HG03521 (cell line): ENCODE measurements at regions not wholly inside any gene's neighbourhood (a gene's known extent, or its start where the extent isn't known, plus 50 kb on each side); places are given as distances from the start of the nearest gene placed in this dataset.

Source experiments
- ATAC-seq: cut with Tn5 transposase; IDR thresholded peaks from one replicate; pipeline ENCODE4 v1.9.1; 2021; ENCODE audit warnings: mild to moderate bottlenecking, moderate library complexity; ENCODE audit not compliant: unreplicated experiment

DNA sequence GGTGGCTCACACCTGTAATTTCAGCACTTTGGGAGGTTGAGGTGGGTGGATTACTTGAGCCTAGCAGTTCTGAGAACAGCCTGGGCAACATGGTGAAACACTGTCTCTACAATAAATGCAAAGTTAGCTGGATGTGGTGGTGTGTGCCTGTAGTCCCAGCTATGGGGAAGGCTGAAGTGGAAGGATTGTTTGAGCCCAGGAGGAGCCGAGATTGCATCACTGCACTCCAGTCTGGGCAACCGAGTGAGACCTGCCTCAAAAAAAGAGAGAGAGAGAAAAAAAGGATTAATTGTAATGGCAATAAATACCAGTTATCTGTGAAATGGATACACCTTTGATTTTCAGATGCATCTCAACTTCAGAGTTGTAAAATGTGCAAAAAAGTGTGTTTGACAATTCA, 58.8 kb downstream of the SPRY1 start:
- no peak for ATAC-seq

DNA sequence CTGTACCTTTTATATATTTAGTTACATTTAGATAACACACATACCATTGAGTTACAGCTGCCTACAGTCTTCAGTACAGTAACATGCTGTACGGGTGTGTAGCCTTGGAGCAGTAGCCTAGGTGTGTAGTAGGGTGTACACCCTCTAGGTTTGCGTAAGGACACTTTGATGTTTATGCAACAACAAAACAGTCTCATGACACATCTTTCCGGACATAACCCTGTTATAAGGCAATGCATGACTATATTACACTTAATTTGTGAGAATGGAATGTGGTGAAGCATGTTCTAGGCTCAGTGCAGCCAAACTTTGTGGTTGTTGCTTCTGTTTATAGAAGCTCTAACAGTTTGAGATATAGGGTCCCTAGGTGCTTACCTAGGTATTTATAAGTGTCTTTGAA, 65.4 kb downstream of the SPRY1 start:
- no peak for ATAC-seq

DNA sequence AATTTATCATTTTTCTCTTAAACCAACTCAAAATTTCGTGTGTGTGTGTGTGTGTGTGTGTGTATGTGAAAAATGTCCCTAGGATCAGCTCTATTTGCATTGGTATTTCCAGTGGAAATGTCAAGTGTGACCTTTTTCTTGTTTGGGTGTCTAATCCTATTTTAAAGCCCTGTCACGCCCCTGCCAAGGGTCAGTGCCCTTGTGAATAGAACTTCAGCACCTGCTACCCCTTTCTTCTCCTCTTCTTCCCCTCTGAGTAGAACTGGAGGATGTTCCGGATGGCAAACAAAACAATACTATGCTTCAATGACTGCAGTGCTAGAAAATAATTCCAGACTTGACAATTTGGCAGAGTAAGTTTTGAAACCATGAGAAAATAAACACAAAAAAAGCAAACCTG, 67.3 kb downstream of the SPRY1 start:
- ATAC-seq: no peak

DNA sequence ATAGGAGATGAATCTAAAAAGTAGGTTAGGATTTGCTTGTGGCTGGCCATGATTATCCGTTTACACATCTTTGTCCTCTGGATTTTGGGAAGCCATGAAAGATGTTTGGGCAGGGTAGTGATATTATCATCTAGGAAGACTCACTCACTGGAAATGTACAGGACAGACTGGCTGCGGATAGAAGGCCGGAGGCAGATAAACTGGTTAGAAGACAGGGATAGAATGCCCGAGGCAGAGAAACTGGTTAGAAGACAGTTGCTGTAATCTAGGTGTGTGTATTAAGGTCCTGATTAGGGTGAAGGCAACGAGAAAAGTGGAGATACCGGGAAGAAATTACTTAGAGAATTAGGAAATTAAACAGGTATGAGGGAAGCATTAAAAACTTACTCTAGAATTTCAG, 68.8 kb downstream of the SPRY1 start:
- ATAC-seq: no peak

DNA sequence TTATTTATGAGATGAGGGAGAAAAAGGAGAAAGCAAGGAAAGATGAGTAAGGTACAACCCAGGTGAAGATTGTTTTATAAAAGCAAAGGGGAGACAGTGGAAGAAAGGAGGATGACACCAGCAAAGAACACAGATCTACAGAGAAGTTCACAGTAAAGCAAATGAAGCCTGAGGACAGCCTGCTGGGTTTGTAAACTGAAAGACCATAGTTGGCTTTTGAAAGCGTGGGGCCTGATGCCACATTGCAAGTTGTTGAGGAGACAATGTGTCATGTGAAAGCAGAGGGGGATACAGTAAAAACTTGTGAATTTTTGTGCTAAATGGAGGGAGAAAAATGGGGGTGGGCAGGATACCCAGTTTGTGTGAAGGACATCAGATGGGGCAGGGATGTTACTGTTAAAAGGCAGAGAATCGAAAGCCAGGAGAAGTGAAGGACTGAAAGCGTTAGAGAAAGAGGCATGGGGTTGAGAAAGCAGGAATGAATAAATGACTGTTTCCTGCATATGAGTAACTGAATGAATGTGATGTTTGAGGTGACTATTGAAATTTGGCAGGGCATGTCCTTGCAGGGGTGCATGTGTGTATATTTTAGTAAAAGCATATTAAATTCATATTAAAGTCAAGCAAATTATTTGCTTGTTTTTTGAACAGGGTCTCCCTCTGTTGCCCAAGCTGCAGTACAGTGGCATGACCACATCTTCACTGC, 69.6 kb downstream of the SPRY1 start:
- ATAC-seq: no peak

DNA sequence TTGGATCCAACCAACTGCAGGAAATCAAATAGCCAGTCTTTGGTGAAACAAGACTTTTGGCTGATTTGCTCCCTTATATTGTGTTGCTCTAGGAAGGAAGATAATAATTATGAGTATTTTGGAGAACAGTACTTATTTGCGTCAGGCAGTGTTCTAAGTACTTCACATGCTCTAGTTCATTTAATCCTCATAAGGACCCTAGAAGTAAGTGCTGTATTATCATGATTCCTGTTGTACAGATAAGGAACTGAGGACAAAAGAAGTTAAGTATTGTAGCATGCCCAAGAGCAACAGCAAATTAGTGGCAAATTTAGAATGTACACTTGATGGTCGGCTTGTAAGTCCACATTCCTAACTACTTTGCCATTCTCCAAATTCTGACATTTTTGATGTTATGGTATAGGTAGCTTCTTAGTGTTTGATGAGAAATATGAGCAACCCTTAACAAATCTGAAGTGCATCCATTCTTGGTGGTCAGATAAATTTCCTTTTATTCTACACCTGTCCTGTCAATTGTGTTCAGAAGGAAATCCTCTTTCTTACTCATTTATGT, 72.0 kb downstream of the SPRY1 start:
- no peak for ATAC-seq

DNA sequence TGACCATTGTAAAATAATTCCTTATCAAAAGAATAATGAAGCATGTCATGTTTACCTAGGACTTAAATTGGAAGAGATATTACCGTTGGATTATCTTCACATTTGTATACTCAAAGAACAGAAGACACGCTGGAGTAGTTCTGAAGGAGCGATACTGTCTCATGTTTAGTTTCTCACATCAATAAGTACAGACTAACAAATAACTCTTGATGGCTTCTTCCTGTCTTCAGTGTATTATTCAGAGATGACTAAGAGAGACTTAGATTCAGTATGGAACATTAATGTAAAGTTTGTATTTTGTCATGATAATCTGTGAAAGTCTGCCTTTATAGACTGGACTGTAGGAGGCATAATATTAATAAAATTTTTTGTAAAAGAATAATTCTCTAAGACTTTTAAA, 72.7 kb downstream of the SPRY1 start:
- ATAC-seq: no peak

DNA sequence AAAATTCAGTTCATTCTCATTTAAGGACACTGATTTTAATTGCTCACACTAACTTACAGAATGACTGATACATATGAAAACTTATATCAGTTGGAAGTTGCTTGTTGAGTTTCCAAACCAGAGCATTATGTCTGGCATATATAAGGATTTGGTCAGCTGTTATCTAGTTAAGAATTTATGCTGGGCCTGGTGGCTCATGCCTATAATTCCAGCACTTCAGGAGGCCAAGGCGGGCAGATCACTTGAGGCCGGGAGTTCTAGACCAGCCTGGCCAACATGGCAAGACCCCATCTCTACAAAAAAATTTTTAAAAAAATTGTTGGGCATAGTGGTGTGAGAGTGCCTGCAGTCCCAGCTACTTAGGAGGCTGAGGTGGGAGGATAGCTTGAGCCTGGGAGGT, 73.1 kb downstream of the SPRY1 start:
- no peak for ATAC-seq

DNA sequence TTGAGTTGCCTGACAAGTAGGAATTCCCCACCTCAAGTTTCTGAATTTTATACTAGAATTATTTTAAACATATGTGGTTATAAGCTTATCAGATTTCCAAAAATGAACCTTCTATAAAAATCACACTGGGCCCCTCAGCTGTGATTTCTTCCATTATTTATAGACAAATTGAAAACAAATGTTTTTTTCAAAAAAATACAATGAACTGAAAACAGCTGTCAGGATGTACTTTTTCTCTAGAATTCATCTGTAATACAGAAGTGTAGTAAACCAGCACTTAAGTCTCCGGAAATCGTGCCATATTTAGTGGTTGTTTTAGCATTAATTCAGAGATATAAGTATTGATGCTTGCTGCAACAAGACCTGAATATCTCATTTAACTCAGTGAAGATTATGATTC, 74.0 kb downstream of the SPRY1 start:
- ATAC-seq: no peak

DNA sequence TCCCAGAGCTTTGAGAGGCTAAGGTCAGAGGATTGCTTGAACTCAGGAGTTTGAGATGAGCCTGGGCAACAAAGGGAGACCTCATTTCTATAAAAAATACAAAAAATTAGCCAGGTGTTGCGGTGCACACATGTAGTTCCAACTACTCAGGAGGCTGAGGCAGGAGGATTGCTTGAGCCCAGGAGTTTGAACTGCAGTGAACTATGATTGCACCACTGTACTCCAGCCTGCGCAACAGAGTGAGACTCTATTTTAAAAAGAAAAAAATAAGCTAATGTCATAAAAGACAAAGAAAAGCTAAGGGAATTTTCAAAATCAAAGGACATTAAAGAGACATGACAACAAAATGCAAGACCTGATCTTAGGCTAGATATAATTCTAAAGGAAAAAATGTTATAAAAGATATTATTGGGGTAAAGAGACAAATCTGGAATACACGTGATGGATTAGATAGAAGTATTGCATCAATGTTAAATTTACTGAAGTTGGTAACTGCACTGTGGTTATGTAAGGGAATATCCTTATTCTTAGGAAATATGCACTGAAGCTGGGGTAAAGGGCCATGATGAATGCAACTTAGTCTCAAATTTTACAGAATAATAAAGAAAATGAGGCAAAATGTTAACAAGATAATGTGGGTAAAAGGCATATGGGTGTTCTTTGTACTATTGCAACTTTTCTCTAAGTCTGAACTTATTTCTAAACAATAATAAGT, 75.2 kb downstream of the SPRY1 start:
- no peak for ATAC-seq

DNA sequence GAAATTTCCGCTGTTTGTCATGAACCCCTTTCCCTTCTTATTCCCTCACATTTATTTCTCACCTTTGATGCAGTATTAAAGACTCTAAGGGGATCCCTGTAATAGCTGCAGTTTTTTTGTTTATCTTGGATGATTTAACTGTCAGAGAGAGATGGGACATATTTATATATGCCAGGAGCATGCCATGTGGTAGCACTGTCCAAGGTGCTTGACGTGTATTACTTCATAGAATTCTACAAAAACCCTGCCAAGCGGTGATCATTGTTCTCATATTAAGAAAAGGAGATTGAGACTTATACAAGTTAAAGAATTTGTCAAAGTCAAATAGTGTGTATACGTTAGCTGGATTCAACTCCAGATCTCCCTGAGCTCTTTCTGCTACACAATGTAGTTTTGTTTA, 78.2 kb downstream of the SPRY1 start:
- ATAC-seq: no peak

DNA sequence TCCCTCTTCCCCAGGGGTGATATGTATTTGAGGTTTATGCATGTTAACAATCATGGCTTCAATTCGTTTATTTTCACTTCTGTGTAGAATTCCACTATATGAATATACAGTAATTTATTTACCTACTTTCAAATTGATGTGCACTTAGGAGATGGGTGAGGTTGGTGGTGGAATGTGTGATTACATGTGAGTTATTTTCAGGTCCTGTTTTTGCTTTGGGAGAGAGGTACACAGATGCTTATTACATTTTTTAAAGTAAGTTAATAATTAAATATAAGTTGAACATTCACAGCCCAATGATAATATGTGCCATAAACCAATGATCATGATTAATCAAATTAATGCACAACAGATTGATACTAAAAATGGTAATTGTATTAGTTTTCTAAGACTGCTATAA, 79.5 kb downstream of the SPRY1 start:
- no peak for ATAC-seq

DNA sequence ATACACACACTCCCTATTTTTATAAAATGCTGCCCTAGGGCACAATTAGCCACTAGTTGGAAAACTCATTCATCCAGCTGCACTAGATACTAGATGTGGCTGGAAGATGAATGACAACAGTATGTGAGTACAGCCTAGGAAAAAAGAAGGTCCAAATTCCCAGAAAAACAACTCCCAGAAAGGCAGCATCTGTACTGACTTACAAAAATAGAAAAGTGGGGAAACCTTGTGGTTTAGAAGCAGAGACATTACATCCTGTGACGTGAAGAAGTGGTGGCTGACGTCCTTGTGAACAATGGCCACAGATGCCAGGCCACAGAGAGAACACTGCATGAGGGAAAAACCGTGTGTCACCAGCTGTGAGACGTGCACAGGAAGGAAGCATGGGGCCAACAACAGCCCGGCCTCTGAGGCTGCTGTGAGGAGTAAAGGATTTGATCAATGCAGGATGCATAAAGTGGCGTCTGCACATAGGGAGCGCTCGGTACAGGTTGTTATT, 81.2 kb downstream of the SPRY1 start:
- ATAC-seq: peak; percentile 42

DNA sequence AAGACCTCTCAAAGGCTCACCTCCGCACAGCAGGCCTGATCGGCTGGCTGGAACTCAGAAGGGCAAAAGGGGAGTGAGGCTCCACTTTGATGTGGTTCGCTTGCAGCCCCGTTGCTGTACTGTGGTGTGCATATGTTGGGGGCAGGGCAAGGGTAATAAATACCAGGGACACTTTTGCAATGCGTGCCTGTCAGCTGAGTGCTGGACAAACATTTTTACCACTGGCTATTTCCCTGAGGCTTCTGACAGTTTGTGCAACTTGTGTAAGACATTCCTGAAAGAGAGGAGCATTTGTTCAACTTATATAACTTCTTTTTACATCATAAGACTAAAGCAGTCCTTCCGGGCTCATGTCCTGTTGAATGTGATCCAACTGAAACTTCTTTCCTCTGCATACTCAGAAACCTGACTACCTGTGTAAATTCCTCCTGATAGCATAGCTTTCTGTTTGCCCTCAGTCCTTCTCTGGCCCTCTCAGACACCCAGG, 82.3 kb downstream of the SPRY1 start:
- ATAC-seq: no peak

DNA sequence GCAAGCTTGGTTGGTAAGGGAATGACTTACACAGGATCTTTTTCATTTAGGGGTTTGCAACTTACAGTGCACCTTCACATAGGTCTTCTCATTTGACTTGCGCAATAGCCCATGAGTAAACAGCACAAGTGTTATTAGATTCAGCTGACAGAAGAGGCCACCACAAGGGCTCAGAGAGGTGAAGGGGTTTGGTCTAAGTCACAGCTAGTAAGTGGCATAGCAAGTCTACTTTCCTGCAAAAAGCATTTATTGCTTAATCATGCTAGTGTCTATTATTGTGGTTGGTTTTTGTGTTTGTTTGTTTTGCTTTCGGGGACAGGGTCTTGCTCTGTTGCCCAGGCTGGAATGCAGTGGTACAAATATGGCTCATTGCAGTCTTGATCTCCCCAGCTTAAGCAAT, 83.3 kb downstream of the SPRY1 start:
- no peak for ATAC-seq

DNA sequence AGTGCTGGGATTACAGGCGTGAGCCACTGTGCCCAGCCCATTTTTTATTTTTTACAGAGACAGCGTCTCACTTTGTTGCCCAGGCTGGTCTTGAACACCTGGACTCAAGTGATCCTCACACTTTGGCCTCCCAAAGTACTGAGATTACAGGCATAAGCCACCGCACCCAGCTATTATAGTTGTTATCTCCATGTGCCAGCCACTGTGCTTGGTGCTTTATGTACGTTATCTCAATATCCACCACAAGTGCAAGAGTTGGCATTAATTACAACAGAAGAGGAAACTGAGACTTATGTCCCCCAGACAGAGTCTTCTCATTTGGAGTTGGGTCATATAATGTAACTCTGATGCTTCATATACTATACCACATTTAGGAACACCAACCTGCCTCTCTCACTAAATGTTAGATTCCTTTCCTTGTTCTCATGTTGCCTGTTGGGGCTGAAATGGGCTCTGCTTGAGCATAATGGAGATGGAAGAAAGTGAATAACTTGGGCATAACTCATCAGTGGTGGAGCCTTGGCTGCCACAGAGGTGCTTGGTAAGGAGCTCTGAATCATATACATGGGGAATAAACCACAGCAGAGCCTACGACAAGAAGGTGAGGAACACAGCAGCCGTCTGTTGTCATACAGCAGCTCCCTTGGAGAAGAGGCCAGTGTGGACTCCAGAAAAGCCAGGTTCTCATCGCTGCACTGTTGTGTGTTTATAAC, 84.3 kb downstream of the SPRY1 start:
- ATAC-seq: no peak

DNA sequence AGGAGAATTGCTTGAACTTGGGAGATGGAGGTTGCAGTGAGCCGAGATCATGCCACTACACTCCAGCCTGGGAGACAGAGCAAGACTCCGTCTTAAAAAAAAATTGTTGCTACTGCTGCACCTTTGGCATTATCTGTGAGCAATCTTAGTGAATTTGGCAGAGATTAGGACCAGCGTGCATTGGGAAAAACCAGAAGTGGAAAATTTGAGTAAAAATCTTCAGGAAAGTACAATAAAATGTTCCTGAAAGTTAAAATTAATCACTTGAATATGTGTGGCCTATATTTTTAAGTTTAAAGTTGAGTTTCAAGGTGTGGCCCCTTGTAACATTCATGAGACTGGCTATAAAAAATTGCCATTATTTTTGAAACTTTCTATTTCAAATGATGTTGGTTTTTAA, 85.1 kb downstream of the SPRY1 start:
- ATAC-seq: no peak

DNA sequence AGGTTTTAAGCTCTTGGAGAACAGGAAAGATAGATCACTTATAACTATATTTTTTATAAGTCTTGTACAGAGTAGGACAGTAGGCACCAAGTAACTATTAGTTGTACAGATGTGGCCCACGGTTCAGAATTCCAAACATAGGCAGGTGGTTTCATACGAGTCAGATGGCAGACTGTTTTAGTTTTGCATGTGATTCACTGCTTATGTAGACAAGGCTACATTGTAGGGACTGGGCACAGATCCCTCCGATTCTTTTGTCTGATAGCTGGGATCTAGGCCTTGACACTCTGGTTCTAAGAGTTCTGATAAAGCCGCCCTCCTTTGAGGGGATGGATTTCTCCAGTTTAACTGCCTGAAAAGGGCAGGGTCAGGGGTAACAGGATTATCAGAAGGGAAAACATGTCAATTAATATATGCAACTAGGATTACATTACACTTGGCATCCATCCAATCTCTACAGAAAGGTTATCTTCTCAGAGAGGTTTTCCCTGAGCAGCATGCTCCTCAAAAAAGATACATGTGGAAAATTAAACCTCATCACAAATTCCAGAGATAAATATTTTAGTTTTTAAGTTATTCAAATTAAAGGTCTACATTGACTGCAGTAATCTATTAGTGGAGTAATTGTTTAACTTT, 87.8 kb downstream of the SPRY1 start:
- ATAC-seq: no peak

DNA sequence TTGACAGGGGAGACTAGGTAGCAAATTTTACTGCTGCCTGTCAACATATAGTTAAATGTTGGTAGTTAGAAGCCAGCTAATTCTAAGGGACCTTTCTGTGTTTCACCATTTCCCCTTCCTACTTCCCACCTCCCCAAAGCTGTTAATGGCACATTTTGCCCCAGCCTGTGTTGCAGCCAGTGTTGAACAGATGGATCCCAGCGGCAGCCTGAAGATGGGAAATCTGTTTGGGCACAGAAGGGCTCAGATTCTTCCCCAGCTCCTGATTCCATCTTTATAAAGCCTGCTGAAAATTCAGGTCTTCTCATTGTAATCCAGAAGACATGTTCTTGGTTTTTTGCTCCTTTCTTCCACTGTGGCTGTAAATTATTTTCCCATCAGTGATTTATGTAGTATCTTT, 89.0 kb downstream of the SPRY1 start:
- no peak for ATAC-seq

DNA sequence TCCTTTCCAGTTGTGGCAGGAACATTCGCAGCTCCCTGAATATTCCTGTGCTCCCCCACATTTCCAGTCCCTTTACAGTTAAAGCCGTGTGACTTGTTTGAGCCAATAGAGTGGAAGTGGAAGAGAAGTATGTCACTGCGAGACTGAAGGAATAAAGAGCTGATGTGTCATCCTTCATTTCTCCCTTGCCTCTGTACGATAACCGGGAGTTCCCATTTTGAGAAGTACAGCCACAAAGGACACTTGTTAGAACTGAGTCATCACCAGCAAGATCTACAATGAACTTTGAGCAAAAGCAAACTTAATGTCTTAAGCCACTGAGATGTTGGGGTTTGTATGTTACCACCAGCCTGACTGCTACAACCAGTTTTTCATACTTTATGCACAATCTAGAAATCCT, 92.3 kb downstream of the SPRY1 start:
- ATAC-seq: no peak

DNA sequence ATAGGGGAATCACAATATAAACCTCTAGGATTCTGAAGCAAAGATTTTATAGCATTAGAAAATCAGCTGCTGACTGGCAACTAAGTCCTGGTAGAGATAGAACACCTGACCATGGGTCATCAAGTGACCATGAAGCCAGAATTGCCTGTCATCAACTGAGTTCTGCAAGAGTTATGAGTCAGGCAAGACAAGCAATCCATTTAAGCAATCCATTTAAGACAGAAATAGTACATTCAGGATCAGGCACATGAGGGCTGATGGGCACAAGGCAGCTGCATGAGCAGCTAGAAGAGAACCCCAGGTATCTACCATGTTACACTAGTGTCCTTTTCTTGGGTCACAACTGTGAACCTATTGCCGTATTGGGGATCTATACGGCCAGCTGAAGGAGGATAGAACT, 98.9 kb downstream of the SPRY1 start:
- ATAC-seq: no peak
